Glomerular endothelial cell (primary cell): ENCODE measurements at regions not wholly inside any gene's neighbourhood (a gene's known extent, or its start where the extent isn't known, plus 50 kb on each side); places are given as distances from the start of the nearest gene placed in this dataset.

Source experiments
- DNase-seq: peaks from one replicate; pipeline ENCODE4 v3.0.0-alpha.2; 2011; ENCODE audit warnings: low read depth, low spot score; ENCODE audit errors: extremely low read depth

DNA sequence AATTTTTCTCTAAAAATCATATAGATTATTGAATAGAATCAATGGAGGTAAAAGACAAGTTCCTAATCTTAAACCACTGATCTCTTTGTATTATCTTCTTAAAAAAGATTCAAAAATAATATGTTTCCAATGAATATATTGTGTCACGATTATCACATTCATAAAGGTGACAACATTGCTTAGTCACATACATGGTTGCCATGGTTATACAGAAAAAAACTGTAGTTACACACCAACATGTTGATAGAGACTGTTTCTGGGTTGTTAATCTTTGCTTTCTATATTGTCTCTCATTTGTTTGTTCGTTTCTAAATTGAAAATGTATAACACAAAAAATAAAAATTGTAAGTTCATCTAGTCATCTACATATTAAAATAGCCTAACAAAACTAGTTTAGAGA, 376.0 kb upstream of the ALCAM start:
- DNase-seq, result no peak

DNA sequence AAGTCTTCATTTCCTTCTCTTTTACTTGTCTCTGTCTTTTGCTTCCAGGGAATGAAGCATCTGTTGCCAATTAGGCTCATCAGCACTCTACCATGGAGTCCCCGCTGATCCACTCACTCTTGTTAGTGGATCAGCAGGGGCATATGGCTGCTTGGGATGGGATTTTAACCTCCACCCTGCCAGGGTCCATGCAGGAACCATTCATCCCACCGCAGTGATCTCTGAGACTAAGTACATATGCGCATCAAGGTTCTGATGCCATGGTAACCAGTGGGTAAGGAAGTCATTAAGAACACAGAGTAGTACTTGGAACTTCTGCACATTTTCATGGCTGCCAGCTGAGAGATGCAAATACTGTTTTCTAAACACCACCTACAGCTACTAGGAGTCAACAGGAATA, 374.0 kb upstream of the ALCAM start:
- DNase-seq, result no peak

DNA sequence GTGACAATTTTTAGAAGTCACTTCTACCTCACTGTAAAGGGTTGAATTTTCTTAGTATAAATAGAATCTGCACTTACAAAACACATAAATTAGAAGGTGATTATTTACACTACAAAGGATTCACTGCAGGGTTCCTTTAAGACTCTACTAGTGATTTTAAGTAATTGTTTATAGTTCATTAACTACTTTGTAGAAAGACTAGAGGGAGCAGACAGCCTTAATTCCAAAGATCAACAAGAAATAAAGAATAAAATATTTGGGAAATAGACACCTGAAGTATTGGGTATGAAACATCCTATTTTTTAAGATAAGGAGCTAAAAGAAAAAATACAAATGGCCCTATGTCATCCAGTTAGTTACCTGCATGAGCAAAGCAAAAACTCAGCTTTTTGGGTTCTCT, 360.5 kb upstream of the ALCAM start:
- no peak for DNase-seq

DNA sequence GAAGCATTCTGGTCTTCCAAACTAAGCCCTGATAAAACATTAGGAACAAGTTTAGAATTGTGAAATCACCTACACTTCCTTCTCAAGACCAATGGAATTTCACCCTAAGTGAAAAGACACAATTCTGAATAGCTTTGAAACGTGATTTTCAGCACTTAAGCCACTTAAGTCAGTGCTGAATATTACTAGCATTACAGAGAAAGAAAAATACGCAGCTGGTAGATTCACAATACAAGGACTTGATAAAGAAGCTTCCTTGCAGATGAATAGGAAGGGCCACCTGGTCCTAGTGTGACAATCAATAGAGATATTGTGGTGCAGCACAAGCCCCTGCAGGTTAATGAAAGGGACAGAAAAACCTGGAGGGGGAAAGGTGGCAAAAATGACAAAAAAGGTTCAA, 353.1 kb upstream of the ALCAM start:
- no peak for DNase-seq

DNA sequence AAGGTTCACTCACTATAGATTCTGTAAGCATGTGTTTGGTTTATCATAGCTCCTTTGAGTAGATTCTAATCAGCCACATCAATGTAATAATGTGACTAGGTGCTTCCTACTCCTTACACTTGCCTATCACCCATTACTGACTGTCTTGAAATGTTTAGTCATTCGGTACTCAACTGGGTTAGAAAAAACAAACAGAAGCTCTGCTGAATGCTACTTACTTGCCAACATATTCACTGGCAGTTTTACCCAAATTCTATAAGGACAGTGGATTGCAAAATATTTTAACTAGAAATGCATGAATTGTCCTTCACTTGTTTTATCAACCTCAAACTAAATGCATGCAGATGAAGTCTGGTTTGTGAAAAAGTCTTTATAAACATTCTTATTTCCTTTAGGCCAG, 352.1 kb upstream of the ALCAM start:
- no peak for DNase-seq

DNA sequence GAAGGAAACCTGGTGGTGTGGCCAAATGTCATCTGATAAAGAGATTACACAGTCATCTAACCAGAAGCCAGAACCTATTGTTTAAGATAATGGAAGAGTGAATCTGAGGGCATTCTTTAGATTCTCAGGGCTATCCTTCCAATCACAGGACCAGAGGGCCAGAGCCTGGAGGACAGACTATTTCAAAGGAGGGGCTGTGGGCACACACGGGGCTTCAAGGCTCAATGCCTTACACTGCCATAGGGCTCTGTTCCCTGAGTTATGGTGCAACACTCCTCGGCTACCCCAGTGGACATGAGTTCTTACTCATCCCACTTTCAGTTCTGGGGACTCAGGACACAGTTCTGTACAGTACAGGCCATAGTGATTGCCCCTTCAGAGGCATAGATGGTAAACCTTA, 343.9 kb upstream of the ALCAM start:
- DNase-seq, result no peak

DNA sequence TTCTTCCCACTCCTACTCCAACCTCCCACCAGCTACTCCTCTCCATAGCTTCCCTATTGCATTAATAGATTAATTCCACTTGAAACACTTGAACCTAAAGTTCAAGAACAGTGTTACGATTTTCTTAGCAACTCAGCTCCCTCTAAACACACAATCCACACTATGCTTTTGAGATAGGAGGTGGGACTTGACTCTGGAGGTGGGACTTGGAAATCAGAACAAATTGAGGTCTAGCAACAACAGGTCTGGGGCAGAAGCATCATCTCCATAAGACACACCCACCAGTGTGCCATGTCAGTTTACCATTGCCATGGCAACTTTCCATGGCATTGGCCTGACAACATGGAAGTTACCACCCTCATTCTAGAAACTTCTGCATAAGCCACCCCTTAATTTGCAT, 336.5 kb upstream of the ALCAM start:
- no peak for DNase-seq

DNA sequence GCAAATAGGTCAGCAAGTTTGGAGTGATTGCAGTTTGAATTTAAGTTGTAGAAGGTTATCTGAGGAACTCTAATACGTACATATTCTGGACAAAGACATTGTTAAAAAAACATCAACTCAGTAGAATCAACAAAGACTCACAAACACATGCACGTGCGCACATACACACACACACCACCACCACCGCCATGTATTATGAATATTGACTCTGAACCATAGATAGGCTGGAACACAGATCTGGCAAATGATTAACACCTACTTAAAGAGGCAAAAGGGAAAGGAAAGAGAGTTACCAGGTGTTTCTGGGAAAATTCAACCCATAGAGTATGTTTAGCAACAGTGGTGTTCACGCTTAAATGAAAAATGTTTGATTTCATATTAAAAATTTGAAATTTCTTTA, 334.2 kb upstream of the ALCAM start:
- no peak for DNase-seq

DNA sequence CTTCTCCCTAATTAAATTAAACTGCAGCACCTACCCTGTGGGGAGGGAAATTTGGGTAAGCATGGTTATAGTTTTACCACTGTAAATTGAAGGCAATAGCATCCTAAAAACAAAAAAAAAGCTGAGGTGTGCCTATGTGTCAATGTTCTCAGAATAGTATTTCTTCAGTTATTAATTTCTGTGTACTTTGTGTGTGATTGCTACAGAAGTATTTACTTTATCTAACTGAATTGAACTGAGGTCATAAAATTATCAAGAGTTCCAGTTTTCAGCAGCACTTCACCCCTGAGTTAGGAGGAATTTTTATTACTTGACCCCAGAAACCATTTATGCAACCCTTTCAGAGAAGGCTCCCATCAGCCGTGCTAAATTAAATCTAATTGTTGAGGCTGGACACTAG, 333.6 kb upstream of the ALCAM start:
- DNase-seq, result no peak

DNA sequence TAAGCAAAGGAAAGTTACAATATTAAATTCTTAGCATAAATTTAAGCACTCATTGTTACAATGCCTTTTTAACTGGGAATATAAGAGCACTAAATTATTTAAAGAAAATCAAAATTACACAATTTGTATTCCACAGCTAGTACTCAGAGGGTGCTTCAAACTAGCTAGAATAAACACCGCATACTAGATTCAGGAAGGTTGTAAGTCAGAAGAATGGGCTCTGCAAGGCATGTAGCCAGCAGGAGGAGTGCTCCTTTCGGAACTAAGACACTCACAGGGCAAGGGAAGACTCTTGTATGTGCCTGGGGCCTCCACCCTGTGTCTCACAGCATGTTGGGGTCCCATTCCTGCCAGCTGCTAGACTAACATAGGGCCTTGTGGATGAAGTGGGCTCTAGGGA, 327.7 kb upstream of the ALCAM start:
- DNase-seq, result no peak

DNA sequence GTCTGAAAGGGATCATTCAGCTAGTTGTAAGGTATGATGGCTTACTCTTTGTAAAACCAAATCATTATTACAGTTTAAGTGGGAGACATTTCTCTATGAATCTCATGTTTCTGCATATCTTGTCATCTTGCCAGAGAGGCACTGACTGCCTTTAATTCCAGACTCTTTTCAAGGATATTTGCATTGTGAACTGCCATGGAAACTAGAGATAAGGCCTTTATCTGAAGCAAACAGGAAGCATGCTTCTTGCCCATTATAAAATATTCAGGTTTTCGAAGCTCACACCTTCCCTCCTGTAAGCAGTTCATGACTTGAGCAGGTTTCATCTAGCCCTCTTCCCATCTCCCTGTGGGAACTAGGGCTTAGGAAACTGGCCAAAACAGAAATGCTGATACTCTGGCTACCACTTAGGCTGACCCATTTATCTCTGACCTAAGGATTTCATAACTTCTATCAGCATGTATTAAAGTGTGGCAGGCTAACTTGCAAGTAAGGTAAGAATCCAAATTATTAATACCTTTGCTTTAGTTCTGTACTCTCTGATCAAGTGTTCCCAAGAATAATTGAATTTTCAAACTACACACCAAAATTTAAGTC, 326.6 kb upstream of the ALCAM start:
- DNase-seq, result no peak

DNA sequence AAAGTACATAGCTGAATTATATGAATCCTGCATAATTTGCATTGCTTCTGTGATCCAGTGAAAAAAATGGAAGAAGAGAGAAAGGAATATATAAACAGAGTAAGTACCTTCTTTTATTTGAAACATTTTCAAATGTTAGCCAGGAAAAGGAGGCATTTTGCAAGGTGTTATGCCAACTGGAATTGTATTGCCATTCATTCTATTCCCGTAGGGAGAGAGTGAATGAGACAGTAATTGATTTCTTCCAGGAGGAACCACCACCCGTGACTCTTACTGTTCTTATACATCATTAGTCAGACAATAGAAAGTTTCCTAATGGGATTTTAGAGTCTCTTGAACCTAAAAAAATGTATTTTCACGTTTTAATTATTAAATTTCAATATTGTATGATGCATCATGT, 324.1 kb upstream of the ALCAM start:
- no peak for DNase-seq

DNA sequence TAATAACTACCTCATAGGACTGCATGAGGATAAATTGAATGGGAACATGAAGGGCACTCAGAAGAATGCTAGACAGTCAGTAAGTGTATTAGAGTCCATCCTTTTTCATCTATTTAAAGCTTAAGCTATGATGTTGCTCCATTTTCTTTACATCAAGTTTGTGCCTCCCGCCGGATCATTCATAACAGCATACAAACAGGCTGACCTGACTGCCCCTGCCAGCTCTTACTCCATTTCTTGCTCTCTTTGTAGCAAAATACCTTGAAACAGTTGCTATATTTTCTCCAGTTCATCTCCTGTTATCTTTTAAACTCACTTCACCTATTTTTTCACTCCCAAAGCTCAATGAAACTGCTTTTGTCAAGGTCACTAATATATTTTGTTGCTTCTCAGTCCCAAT, 315.6 kb upstream of the ALCAM start:
- no peak for DNase-seq

DNA sequence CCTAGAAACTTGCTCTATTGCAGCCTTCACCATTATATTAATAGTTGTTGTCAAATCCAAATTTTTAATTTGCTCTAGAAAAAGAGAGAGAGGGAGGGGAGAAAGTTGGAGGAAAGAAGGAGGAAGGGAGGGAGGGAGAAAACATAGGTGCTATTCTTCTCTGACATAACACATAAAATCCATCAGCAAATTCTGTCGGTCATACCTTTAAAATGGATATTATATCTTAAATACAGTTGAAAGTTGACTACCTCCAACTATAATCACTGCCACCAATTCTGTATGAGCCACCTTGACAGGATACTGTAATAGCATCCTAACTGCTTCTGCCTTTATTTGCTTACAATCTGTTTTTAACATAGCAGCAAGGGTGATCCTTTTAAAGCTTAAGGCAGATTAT, 314.7 kb upstream of the ALCAM start:
- DNase-seq, result no peak

DNA sequence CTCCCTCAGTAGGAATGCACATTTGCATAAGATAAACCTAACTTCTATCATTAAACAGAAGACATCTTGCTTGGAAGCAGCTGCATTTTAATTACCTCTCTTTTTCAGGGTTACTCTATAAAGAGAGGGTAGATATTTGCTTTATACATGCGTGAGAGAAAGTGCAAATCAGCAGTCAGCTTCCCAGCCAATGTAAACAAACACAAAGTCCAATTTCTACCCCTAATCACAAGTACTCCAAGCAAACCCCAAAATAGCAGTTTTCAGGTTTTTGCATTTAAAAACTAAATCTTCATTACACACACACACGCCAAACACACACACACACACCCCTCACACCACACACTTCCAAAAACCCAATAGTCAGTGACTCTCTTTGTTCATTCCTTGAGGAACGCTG, 303.9 kb upstream of the ALCAM start:
- DNase-seq, result no peak

DNA sequence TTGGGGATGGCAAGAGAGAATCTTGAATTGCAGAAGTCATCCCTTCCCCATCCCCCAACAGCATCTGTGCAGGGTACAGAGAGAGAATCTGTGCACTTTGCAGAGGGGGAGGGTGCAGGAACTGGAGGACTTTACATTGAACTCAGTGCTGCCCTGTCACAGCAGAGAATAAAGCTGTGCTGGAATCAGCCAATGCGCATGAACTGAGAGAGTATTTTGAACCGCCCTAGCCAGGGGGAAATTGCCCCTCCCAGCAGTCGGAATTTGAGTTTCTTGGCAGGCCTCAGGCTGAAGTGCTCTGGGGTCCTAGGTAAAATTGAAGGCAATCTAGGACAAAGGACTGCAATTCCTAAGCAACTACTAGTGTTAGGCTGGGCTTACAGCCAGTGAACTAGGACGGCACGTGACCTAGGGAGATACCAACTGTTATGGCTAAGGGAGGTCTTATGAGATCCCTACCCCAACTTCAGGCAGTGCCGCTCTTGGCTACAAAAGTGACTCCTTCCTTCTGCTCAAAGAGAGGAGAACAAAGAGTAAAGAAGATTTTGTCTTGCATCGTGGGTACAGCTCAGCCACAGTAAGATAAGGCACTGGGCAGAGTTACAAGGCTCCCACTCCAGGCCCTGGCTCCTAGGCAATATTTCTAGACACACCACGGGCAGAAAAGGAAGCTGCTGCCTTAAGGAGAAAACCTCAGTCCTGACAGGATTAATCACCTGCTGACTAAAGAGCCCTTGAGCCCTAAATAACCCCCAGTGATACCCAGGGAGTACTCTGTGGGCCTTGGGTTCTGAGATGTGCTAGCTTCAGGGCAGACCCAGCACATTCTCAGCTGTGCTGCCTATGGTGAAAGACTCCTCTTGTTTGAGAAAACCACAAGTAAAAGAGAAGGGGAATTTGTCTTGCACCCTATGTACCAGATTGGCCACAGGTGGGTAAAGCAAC, 300.5 kb upstream of the ALCAM start:
- no peak for DNase-seq

DNA sequence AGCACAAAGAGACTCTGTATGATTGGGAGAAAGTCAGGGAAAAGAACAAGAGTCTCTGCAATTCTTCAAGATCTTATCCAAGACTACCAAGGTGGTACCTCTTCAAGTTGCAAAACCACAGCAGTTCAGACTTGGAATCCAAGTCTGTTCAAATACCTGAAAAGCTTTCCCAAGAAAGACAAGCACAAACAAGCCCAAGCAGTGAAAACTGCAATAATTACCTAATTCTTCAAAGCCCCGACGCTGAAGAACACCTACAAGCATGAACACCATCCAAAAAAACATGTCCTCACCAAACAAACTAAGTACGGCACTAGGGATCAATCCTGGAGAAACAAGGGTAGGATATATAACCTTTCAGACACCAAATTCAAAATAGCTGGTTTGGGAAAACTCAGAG, 299.3 kb upstream of the ALCAM start:
- DNase-seq, result no peak

DNA sequence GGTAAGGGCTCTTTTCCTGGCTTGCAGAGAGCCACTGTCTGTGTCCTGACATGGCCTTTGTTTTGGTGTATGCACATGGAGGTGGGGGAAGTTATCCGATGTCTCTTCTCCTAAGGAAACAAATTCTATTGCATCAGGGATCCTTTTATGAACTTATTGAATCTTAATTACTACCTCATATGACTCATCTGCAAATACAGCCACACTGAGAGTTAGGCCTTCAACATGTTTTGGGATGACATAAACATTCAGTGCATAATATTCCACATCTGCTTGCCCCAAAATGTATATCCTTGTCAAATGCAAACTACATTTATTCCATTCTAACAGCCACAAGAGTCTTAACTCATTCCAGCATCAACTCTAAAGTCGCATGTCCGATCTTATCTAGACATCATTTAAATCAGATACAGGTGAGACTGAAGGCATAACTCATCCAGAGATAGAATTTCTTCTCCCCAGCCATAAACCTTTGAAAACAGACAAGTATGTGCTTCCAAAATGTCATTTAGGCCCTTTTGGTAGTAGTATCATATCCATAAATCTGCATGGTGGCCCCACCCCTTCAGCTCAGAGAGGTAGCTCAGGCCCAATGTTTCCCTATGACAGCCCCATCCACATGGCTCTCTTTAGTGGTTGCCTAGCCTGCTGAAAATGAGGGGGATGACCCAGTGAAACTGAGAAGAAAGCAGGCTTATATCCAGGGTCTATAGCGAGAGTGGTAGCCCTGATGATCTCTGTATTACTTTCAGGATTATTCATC, 289.5 kb upstream of the ALCAM start:
- DNase-seq, result no peak

DNA sequence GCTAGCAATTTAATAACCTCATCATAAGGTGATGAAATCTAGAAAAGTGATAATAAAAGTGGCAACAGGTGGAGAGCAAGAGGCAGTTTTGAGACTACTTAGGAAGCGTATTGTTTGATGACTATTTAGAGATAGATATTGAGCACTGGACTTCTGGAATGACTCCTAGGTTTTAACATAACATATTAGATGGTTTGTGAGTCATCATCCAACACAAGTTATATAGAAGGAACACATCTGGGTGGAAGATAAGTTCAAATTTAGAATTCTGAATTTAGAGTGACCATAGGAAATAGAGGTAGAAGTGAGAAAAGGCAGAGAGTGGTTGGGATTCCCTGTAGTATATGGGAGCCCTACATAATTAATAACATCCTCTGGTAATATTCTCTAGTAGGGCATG, 282.8 kb upstream of the ALCAM start:
- no peak for DNase-seq

DNA sequence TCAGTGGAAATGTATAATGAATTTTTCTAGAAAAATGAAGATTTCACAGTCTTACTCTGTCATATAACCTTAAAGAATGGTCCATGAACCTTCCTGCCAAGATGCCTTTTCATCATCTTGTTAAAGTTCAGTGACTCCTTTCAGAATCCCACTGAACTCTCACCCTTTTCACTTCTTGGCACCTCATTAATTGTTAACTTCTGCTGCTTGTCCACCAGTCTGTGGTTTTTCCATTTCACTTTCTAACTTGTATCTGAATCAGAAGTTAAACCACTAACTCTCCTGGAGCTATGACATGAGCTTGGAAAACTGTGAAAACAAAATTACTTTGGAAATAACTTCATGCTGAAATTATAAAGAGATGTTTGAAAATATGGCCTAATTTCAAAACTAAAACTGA, 281.2 kb upstream of the ALCAM start:
- no peak for DNase-seq

DNA sequence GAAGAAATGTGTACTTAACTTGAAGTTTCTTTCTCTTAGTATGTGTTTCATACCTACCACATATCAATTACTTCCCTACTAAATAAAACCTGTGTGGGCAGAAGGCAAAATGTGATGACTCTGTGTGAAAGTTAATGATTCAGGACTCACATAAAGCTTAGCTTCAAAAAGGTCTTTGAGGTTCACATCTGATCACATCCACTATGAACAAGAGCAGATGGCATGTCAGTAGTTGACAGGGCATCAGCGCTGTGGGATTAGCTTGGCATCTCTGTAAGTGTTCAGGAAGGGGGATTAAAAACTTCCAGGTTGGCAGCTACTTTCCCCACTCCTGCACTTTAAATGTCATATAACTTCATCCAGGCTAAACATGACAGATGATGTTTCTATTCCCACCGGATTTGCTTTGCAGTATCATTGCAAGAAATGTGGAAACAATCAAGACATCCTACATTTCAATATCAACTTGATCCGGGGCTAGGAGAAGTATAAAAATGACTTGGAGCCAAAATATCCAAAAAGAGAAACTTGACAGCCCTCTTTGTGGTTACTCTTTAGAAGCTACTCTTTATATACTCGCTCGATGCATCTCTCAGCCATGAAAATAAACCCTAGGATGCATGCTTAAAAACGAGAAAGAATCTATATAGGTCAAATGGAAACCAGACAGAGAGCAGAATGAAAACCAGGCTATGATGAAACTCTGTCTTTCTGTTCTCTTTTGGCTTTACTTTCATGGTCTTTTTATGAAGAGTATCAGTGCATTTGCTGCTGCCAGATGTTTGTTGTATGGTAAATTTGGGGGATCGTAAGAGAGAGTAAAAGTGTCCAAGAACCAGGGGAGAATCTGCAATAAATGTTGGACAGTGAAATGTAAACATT, 273.1 kb upstream of the ALCAM start:
- DNase-seq, result no peak
